Keratinocyte (primary cell): ENCODE measurements at regions not wholly inside any gene's neighbourhood (a gene's known extent, or its start where the extent isn't known, plus 50 kb on each side); places are given as distances from the start of the nearest gene placed in this dataset.

ENCODE experiments used
- CTCF ChIP-seq, 3 experiments: IDR thresholded peaks in 1 of 3; conservative IDR thresholded peaks in 1 of 3; optimal IDR thresholded peaks in 1 of 3; 2 replicates in 2 of 3; 3 replicates in 1 of 3; pipeline versions ENCODE3 to v1.5.1; 2011; ENCODE audit warnings: low read length in 3 of 3, mild to moderate bottlenecking in 3 of 3, moderate library complexity in 2 of 3, control low read depth in 1 of 3, inconsistent platforms in 1 of 3; ENCODE audit not compliant: insufficient read depth in 2 of 3; ENCODE audit errors: extremely low read depth in 1 of 3
- EZH2 ChIP-seq: IDR thresholded peaks from one replicate; pipeline ENCODE4 v1.6.1; 2012; ENCODE audit warnings: inconsistent platforms, mild to moderate bottlenecking, low read length, moderate library complexity

- TF ChIP-seq CTCF (optimal IDR thresholded peaks at IDR 0.05 in 1 of 3, IDR thresholded peaks at IDR 0.05 in 1 of 3, conservative IDR thresholded peaks at IDR 0.05 in 1 of 3; ENCODE audit: extremely low read depth in 1 of 3, insufficient read depth in 2 of 3, low read length in 3 of 3) (no peak), EZH2 (no peak)
Measured at GRCh38 chr12:58241099-58241498, 299.7 kb downstream of the ATP23 start.
